ENCODE measurements at regions not wholly inside any gene's neighbourhood (a gene's known extent, or its start where the extent isn't known, plus 50 kb on each side); places are given as distances from the start of the nearest gene placed in this dataset.

GRCh38 chr3:77720460-77720971, 680.6 kb downstream of the ROBO2 start:
- Histone ChIP-seq H3K27ac (ENCODE audit: insufficient read length, low read depth, low read length) (no peak overlapping the region), H2BK12ac (ENCODE audit: insufficient read length, low read depth, low read length) (no peak overlapping the region), H3K79me1 (ENCODE audit: insufficient read depth, low read depth, low read length, poor library complexity, severe bottlenecking) (no peaks in the 10 kb centered on the region), H2AK5ac (ENCODE audit: insufficient read length, low read length) (no peak overlapping the region), H3K23ac (ENCODE audit: insufficient read length, low read depth, low read length) (no peak overlapping the region), H2BK5ac (ENCODE audit: insufficient read length, low read length) (no peak overlapping the region), H3K9me3 (ENCODE audit: control insufficient read depth, low read depth, low read length) (no peaks in the 10 kb centered on the region), H2AFZ (ENCODE audit: low read length) (no peak overlapping the region), H3T11ph (ENCODE audit: low read length) (no peak overlapping the region), H2BK15ac (ENCODE audit: low read depth, low read length) (no peak overlapping the region), H4K91ac (ENCODE audit: insufficient read length, low read depth, low read length) (no peak overlapping the region), H3K4ac (ENCODE audit: low read depth, low read length) (no peak overlapping the region), H4K5ac (ENCODE audit: insufficient read length, low read depth, low read length) (no peak overlapping the region), H4K20me1 (ENCODE audit: control insufficient read depth, insufficient read depth, insufficient read length) (no peaks in the 10 kb centered on the region), H3K9ac (ENCODE audit: extremely low read depth, insufficient read length, low read length) (no peak overlapping the region), H3K27me3 (ENCODE audit: insufficient read depth, low read length) (no peaks in the 10 kb centered on the region), H3K79me2 (ENCODE audit: insufficient read depth, low read length) (no peaks in the 10 kb centered on the region), H3K4me1 (ENCODE audit: insufficient read depth, low read length) (no peaks in the 10 kb centered on the region), H3K18ac (ENCODE audit: insufficient read length, low read depth, low read length) (no peak overlapping the region), H3K14ac (ENCODE audit: insufficient read depth, low read length) (no peak overlapping the region), H2BK120ac (ENCODE audit: low read depth, low read length, poor library complexity, severe bottlenecking) (no peak overlapping the region), H4K8ac (replicated peaks; ENCODE audit: insufficient read length, low read depth, low read length) (no peak overlapping the region), H3K23me2 (ENCODE audit: insufficient read length, low read depth, low read length, poor library complexity, severe bottlenecking) (no peaks in the 10 kb centered on the region), H3K56ac (ENCODE audit: insufficient read length, low read depth, low read length) (no peak overlapping the region), H3K4me2 (ENCODE audit: insufficient read depth, insufficient read length, low read length) (no peak overlapping the region), H2BK20ac (ENCODE audit: low read depth, low read length, poor library complexity, severe bottlenecking) (no peak overlapping the region)
- H3K4me1 Mint-ChIP-seq: peaks cover 12 to 14% of the 10 kb centered on the region in 2 experiments
- no peak overlapping the region for H3K27ac Mint-ChIP-seq
- H3K27me3 Mint-ChIP-seq (ENCODE audit: low read depth): no peaks in the 10 kb centered on the region
- H3K36me3 Mint-ChIP-seq (ENCODE audit: insufficient read depth in 1 of 3, low read depth in 3 of 3): peaks cover 0 to 5% (median 2%) of the 10 kb centered on the region in 3 experiments; a peak in 1 of 7 replicates
- no peak for DNase-seq
- H3K4me3 Mint-ChIP-seq: no peak overlapping the region
- no peaks in the 10 kb centered on the region; a peak in 1 of 5 replicates for H3K9me3 Mint-ChIP-seq
- no peak for TF ChIP-seq CTCF (conservative IDR thresholded peaks at IDR 0.05)
